Mesenteric fat pad (tissue), 1 donor: ENCODE measurements at regions not wholly inside any gene's neighbourhood (a gene's known extent, or its start where the extent isn't known, plus 50 kb on each side); places are given as distances from the start of the nearest gene placed in this dataset.

Experiments used
- DNase-seq: peaks from one replicate; pipeline ENCODE4 v3.0.0-alpha.2; 2020; ENCODE audit warnings: low spot score
- donor health status: DM: yes; HTN: yes; CAD: no.

- no peak for DNase-seq
Observed at GRCh38 chr5:116672203-116672602, 97.6 kb upstream of the SEMA6A start.

GRCh38 chr5:116671211-116671736, 96.7 kb upstream of the SEMA6A start:
- DNase-seq: no peak

- DNase-seq: no peak
Observed at GRCh38 chr5:116669261-116670031, 94.8 kb upstream of the SEMA6A start.

GRCh38 chr5:116668390-116668789, 93.8 kb upstream of the SEMA6A start:
- DNase-seq: no peak

- DNase-seq: no peak
Observed at GRCh38 chr5:116666901-116667300, 92.3 kb upstream of the SEMA6A start.

GRCh38 chr5:116664988-116665387, 90.4 kb upstream of the SEMA6A start:
- no peak for DNase-seq

GRCh38 chr5:116663081-116663480, 88.5 kb upstream of the SEMA6A start:
- DNase-seq: no peak

- DNase-seq: no peak
Observed at GRCh38 chr5:116661419-116661818, 86.8 kb upstream of the SEMA6A start.

GRCh38 chr5:116660929-116661328, 86.3 kb upstream of the SEMA6A start:
- no peak for DNase-seq

GRCh38 chr5:116658830-116659229, 84.2 kb upstream of the SEMA6A start:
- DNase-seq: no peak

- DNase-seq: no peak
Observed at GRCh38 chr5:116658141-116658540, 83.5 kb upstream of the SEMA6A start.

GRCh38 chr5:116655431-116655830, 80.8 kb upstream of the SEMA6A start:
- DNase-seq: no peak

- no peak for DNase-seq
Observed at GRCh38 chr5:116654925-116655324, 80.3 kb upstream of the SEMA6A start.

GRCh38 chr5:116652903-116653302, 78.3 kb upstream of the SEMA6A start:
- no peak for DNase-seq

GRCh38 chr5:116652196-116652729, 77.6 kb upstream of the SEMA6A start:
- no peak for DNase-seq

GRCh38 chr5:116651653-116652052, 77.0 kb upstream of the SEMA6A start:
- no peak for DNase-seq

- DNase-seq: no peak
Observed at GRCh38 chr5:116650964-116651363, 76.3 kb upstream of the SEMA6A start.

GRCh38 chr5:116650544-116650943, 75.9 kb upstream of the SEMA6A start:
- no peak for DNase-seq

GRCh38 chr5:116646611-116647289, 72.1 kb upstream of the SEMA6A start:
- no peak for DNase-seq

- DNase-seq: no peak
Observed at GRCh38 chr5:116645627-116646026, 71.0 kb upstream of the SEMA6A start.

GRCh38 chr5:116640236-116640635, 65.6 kb upstream of the SEMA6A start:
- DNase-seq: no peak

- no peak for DNase-seq
Observed at GRCh38 chr5:116637149-116637740, 62.6 kb upstream of the SEMA6A start.
